ENCODE measurements at regions not wholly inside any gene's neighbourhood (a gene's known extent, or its start where the extent isn't known, plus 50 kb on each side); places are given as distances from the start of the nearest gene placed in this dataset.

DNA sequence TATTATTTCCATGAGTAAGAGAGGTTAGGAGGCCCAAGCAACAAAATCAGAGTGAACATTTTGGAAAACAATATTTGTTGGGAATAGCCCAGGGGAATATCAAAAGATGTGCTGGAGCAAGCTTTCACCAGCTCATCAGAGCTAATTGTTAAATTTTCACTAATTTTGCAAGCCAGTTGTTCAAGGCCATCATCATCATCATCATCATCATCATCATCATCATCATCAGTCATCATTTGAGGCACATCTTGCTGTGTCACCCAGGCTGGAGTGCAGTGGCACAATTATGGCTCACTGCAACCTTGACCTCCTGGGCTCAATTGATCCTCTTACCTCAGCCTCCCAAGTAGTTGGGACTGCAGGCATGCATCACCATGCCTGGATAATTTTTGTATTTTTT, 350.5 kb upstream of the MEF2C start:
- TF ChIP-seq, protein P1, sequence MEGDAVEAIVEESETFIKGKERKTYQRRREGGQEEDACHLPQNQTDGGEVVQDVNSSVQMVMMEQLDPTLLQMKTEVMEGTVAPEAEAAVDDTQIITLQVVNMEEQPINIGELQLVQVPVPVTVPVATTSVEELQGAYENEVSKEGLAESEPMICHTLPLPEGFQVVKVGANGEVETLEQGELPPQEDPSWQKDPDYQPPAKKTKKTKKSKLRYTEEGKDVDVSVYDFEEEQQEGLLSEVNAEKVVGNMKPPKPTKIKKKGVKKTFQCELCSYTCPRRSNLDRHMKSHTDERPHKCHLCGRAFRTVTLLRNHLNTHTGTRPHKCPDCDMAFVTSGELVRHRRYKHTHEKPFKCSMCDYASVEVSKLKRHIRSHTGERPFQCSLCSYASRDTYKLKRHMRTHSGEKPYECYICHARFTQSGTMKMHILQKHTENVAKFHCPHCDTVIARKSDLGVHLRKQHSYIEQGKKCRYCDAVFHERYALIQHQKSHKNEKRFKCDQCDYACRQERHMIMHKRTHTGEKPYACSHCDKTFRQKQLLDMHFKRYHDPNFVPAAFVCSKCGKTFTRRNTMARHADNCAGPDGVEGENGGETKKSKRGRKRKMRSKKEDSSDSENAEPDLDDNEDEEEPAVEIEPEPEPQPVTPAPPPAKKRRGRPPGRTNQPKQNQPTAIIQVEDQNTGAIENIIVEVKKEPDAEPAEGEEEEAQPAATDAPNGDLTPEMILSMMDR (IDR thresholded peaks at IDR 0.05) = no peak
- TF ChIP-seq POLR2A (IDR thresholded peaks at IDR 0.05) = no peak
